K562 (cell line): ENCODE measurements at regions not wholly inside any gene's neighbourhood (a gene's known extent, or its start where the extent isn't known, plus 50 kb on each side); places are given as distances from the start of the nearest gene placed in this dataset.

Source experiments
- BCL6 ChIP-seq: fragments of 250-450 bp; sonication (Bioruptor Pico); IDR thresholded peaks from 2 replicates; pipeline ENCODE4 v1.4.0; 2020
- CHD1 ChIP-seq: fragments of 200-600 bp; sonication (generic); IDR thresholded peaks from one replicate; pipeline ENCODE4 v1.6.1; 2012; ENCODE audit warnings: mild to moderate bottlenecking, moderate library complexity, low read length, inconsistent platforms
- CTCF ChIP-seq, 3 experiments: IDR thresholded peaks in 2 of 3; conservative IDR thresholded peaks in 1 of 3; 2 replicates each; pipeline ENCODE4 v1.5.1; 2011 to 2012; ENCODE audit warnings: low read length in 3 of 3, mild to moderate bottlenecking in 3 of 3, control low read depth in 2 of 3, improper control_type of control experiment in 1 of 3, inconsistent platforms in 1 of 3, low read depth in 1 of 3, mixed read lengths in 1 of 3, moderate library complexity in 1 of 3; ENCODE audit not compliant: insufficient read depth in 2 of 3
- POLR2A ChIP-seq: fragments of 450-650 bp; conservative IDR thresholded peaks from 2 replicates; pipeline ENCODE4 v1.6.1; 2016
- ZBTB2 ChIP-seq: fragments of 450-650 bp; IDR thresholded peaks from 2 replicates; pipeline ENCODE4 v1.6.1; 2016; ENCODE audit warnings: antibody characterized with exemption

- TF ChIP-seq CHD1 (no peak), BCL6 (CRISPR knock-in tag) (no peak), ZBTB2 (no peak), CTCF (IDR thresholded peaks at IDR 0.05 in 2 of 3, conservative IDR thresholded peaks at IDR 0.05 in 1 of 3; ENCODE audit: insufficient read depth in 2 of 3, low read depth in 1 of 3, low read length in 3 of 3) (no peak), POLR2A (no peak)
Measured at GRCh38 chr6:170224694-170225660, 65.9 kb downstream of the DLL1 start.
